ENCODE measurements at regions not wholly inside any gene's neighbourhood (a gene's known extent, or its start where the extent isn't known, plus 50 kb on each side); places are given as distances from the start of the nearest gene placed in this dataset.

GRCh38 chr4:15130441-15130840 lies 128.2 kb downstream of the CPEB2 start:
- intact Hi-C loops (cut with micrococcal nuclease) = no loop called here

GRCh38 chr4:15131551-15131950 lies 129.3 kb downstream of the CPEB2 start:
- Mint-ChIP-seq H3K9me3 (peaks cover 19% of the 10 kb centered on the region), H3K4me1 (ENCODE audit: low read depth) (no peaks in the 10 kb centered on the region), H3K27me3 (no peaks in the 10 kb centered on the region), H3K4me3 (no peak overlapping the region), H3K27ac (no peak overlapping the region), H3K36me3 (ENCODE audit: low read depth) (no peaks in the 10 kb centered on the region)
- intact Hi-C loops (cut with micrococcal nuclease) = no loop called here

More at GRCh38 chr4:15130441-15130840, 128.2 kb downstream of the CPEB2 start:
- H3K9me3 Mint-ChIP-seq = peaks cover 8% of the 10 kb centered on the region
- no peak overlapping the region for H3K27ac Mint-ChIP-seq
- H3K27me3 Mint-ChIP-seq = no peaks in the 10 kb centered on the region
- no peaks in the 10 kb centered on the region for H3K4me1 Mint-ChIP-seq (ENCODE audit: low read depth)
- H3K4me3 Mint-ChIP-seq = no peak overlapping the region
- no peaks in the 10 kb centered on the region for H3K36me3 Mint-ChIP-seq (ENCODE audit: low read depth)

GRCh38 chr4:15132739-15133138 lies 130.5 kb downstream of the CPEB2 start:
- H3K4me1 Mint-ChIP-seq (ENCODE audit: low read depth) = no peaks in the 10 kb centered on the region
- no peak overlapping the region for H3K4me3 Mint-ChIP-seq
- no peaks in the 10 kb centered on the region for H3K27me3 Mint-ChIP-seq
- peaks cover 31% of the 10 kb centered on the region for H3K9me3 Mint-ChIP-seq
- intact Hi-C loops (cut with micrococcal nuclease) = no loop called here
- H3K27ac Mint-ChIP-seq = no peak overlapping the region
- H3K36me3 Mint-ChIP-seq (ENCODE audit: low read depth) = no peaks in the 10 kb centered on the region

GRCh38 chr4:15139599-15139998 lies 137.3 kb downstream of the CPEB2 start:
- Mint-ChIP-seq H3K27me3 (no peaks in the 10 kb centered on the region), H3K36me3 (ENCODE audit: low read depth) (no peaks in the 10 kb centered on the region), H3K27ac (no peak overlapping the region), H3K4me3 (no peak overlapping the region), H3K9me3 (peaks cover 38% of the 10 kb centered on the region), H3K4me1 (ENCODE audit: low read depth) (no peaks in the 10 kb centered on the region)
- intact Hi-C loops (cut with micrococcal nuclease) = no loop called here

GRCh38 chr4:15142201-15142600 lies 139.9 kb downstream of the CPEB2 start:
- peaks cover 13% of the 10 kb centered on the region for H3K9me3 Mint-ChIP-seq

GRCh38 chr4:15143551-15143950 lies 141.3 kb downstream of the CPEB2 start:
- no peaks in the 10 kb centered on the region for H3K36me3 Mint-ChIP-seq (ENCODE audit: low read depth)
- no peaks in the 10 kb centered on the region for H3K27me3 Mint-ChIP-seq
- H3K27ac Mint-ChIP-seq = no peak overlapping the region
- no peaks in the 10 kb centered on the region for H3K9me3 Mint-ChIP-seq
- no peak overlapping the region for H3K4me3 Mint-ChIP-seq
- H3K4me1 Mint-ChIP-seq (ENCODE audit: low read depth) = no peaks in the 10 kb centered on the region
- intact Hi-C loops (cut with micrococcal nuclease) = no loop called here

More at GRCh38 chr4:15142201-15142600, 139.9 kb downstream of the CPEB2 start:
- Mint-ChIP-seq H3K36me3 (ENCODE audit: low read depth) (no peaks in the 10 kb centered on the region), H3K27me3 (no peaks in the 10 kb centered on the region), H3K4me3 (no peak overlapping the region), H3K27ac (no peak overlapping the region), H3K4me1 (ENCODE audit: low read depth) (no peaks in the 10 kb centered on the region)
- intact Hi-C loops (cut with micrococcal nuclease) = no loop called here

- Mint-ChIP-seq H3K27ac (no peak overlapping the region), H3K27me3 (no peaks in the 10 kb centered on the region), H3K36me3 (ENCODE audit: low read depth) (no peaks in the 10 kb centered on the region), H3K9me3 (no peaks in the 10 kb centered on the region), H3K4me3 (no peak overlapping the region), H3K4me1 (ENCODE audit: low read depth) (no peaks in the 10 kb centered on the region)
- intact Hi-C loops (cut with micrococcal nuclease) = no loop called here
Observed at GRCh38 chr4:15144249-15144966, 142.1 kb downstream of the CPEB2 start.

GRCh38 chr4:15144967-15145295 lies 142.7 kb downstream of the CPEB2 start:
- no peaks in the 10 kb centered on the region for H3K4me1 Mint-ChIP-seq (ENCODE audit: low read depth)
- no peaks in the 10 kb centered on the region for H3K9me3 Mint-ChIP-seq
- no peaks in the 10 kb centered on the region for H3K27me3 Mint-ChIP-seq
- H3K36me3 Mint-ChIP-seq (ENCODE audit: low read depth) = no peaks in the 10 kb centered on the region
- H3K27ac Mint-ChIP-seq = no peak overlapping the region
- intact Hi-C loops (cut with micrococcal nuclease) = no loop called here
- H3K4me3 Mint-ChIP-seq = no peak overlapping the region

GRCh38 chr4:15145709-15146108 lies 143.4 kb downstream of the CPEB2 start:
- H3K4me3 Mint-ChIP-seq = no peak overlapping the region
- no peaks in the 10 kb centered on the region for H3K36me3 Mint-ChIP-seq (ENCODE audit: low read depth)
- H3K27ac Mint-ChIP-seq = no peak overlapping the region
- no peaks in the 10 kb centered on the region for H3K4me1 Mint-ChIP-seq (ENCODE audit: low read depth)
- no peaks in the 10 kb centered on the region for H3K9me3 Mint-ChIP-seq
- H3K27me3 Mint-ChIP-seq = no peaks in the 10 kb centered on the region
- intact Hi-C loops (cut with micrococcal nuclease) = no loop called here

GRCh38 chr4:15147714-15148113 lies 145.4 kb downstream of the CPEB2 start:
- Mint-ChIP-seq H3K4me3 (no peak overlapping the region), H3K4me1 (ENCODE audit: low read depth) (no peaks in the 10 kb centered on the region), H3K27me3 (no peaks in the 10 kb centered on the region), H3K27ac (no peak overlapping the region), H3K9me3 (no peaks in the 10 kb centered on the region), H3K36me3 (ENCODE audit: low read depth) (no peaks in the 10 kb centered on the region)
- intact Hi-C loops (cut with micrococcal nuclease) = no loop called here

- no peaks in the 10 kb centered on the region for H3K4me1 Mint-ChIP-seq (ENCODE audit: low read depth)
- no peak overlapping the region for H3K27ac Mint-ChIP-seq
- no peaks in the 10 kb centered on the region for H3K36me3 Mint-ChIP-seq (ENCODE audit: low read depth)
- H3K9me3 Mint-ChIP-seq = no peaks in the 10 kb centered on the region
- no peaks in the 10 kb centered on the region for H3K27me3 Mint-ChIP-seq
- H3K4me3 Mint-ChIP-seq = no peak overlapping the region
- intact Hi-C loops (cut with micrococcal nuclease) = no loop called here
Observed at GRCh38 chr4:15148199-15148598, 145.9 kb downstream of the CPEB2 start.

- Mint-ChIP-seq H3K9me3 (no peaks in the 10 kb centered on the region), H3K4me1 (ENCODE audit: low read depth) (peaks cover 1% of the 10 kb centered on the region), H3K27me3 (no peaks in the 10 kb centered on the region), H3K36me3 (ENCODE audit: low read depth) (no peaks in the 10 kb centered on the region), H3K4me3 (no peak overlapping the region), H3K27ac (no peak overlapping the region)
- intact Hi-C loops (cut with micrococcal nuclease) = no loop called here
Observed at GRCh38 chr4:15148691-15149090, 146.4 kb downstream of the CPEB2 start.

GRCh38 chr4:15149234-15149838 lies 147.1 kb downstream of the CPEB2 start:
- Mint-ChIP-seq H3K27ac (no peak overlapping the region), H3K9me3 (no peaks in the 10 kb centered on the region), H3K4me1 (ENCODE audit: low read depth) (peaks cover 7% of the 10 kb centered on the region), H3K27me3 (no peaks in the 10 kb centered on the region), H3K4me3 (no peak overlapping the region), H3K36me3 (ENCODE audit: low read depth) (no peaks in the 10 kb centered on the region)
- intact Hi-C loops (cut with micrococcal nuclease) = no loop called here

GRCh38 chr4:15149839-15150592 lies 147.7 kb downstream of the CPEB2 start:
- intact Hi-C loops (cut with micrococcal nuclease) = no loop called here
- Mint-ChIP-seq H3K27ac (no peak overlapping the region), H3K4me3 (no peak overlapping the region), H3K27me3 (no peaks in the 10 kb centered on the region), H3K36me3 (ENCODE audit: low read depth) (no peaks in the 10 kb centered on the region), H3K4me1 (ENCODE audit: low read depth) (peaks cover 7% of the 10 kb centered on the region), H3K9me3 (no peaks in the 10 kb centered on the region)
